ENCODE measurements at regions not wholly inside any gene's neighbourhood (a gene's known extent, or its start where the extent isn't known, plus 50 kb on each side); places are given as distances from the start of the nearest gene placed in this dataset.

DNA sequence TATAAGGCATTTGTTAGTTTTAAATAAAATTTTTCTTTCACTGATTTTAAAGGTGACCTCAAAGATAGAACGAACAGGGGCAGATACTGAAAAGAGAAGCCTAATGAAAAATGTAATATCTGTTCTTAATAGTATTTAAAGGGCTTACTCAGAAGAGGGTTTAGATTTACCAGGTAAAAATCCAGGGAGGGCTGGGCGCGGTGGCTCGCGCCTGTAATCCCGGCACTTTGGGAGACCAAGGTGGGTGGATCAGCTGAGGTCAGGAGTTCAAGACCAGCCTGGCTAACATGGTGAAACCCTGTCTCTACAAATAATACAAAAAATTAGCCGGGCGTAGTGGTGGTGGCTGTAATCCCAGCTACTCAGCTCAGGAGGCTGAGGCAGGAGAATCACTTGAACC lies 108.3 kb upstream of the CNTNAP2 start:
- TF ChIP-seq, protein P1, sequence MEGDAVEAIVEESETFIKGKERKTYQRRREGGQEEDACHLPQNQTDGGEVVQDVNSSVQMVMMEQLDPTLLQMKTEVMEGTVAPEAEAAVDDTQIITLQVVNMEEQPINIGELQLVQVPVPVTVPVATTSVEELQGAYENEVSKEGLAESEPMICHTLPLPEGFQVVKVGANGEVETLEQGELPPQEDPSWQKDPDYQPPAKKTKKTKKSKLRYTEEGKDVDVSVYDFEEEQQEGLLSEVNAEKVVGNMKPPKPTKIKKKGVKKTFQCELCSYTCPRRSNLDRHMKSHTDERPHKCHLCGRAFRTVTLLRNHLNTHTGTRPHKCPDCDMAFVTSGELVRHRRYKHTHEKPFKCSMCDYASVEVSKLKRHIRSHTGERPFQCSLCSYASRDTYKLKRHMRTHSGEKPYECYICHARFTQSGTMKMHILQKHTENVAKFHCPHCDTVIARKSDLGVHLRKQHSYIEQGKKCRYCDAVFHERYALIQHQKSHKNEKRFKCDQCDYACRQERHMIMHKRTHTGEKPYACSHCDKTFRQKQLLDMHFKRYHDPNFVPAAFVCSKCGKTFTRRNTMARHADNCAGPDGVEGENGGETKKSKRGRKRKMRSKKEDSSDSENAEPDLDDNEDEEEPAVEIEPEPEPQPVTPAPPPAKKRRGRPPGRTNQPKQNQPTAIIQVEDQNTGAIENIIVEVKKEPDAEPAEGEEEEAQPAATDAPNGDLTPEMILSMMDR (IDR thresholded peaks at IDR 0.05; ENCODE audit: extremely low read depth, insufficient read depth, missing control alignments): no peak
- DNase-seq (ENCODE audit: low spot score): no peak
- in situ Hi-C loops (cut with MboI; ENCODE audit: low pct_unique_long_range_greater_than_20kb, low sequenced_read_pairs, unreplicated experiment): no loop called here

DNA sequence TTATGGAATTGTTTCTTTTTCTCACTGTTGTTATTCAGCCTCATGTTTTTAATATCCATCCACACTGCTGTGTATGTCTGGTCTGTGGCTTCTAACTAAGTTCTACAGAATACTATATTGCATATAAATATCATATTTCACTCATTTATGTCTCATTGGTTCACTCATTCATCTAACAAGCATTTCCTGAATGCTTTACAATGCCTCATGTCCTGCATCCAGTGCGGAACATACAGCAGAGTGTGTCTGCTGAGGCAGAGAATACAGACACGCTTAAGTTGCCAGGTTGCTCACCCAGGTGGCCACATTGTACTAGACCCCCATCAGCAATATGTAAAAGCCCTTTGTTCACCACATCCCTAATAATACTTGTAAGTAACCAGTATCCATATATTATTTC lies 111.8 kb upstream of the CNTNAP2 start:
- in situ Hi-C loops (cut with MboI; ENCODE audit: low pct_unique_long_range_greater_than_20kb, low sequenced_read_pairs, unreplicated experiment): no loop called here
- TF ChIP-seq, protein P1 (IDR thresholded peaks at IDR 0.05; ENCODE audit: extremely low read depth, insufficient read depth, missing control alignments): no peak
- no peak for DNase-seq (ENCODE audit: low spot score)

DNA sequence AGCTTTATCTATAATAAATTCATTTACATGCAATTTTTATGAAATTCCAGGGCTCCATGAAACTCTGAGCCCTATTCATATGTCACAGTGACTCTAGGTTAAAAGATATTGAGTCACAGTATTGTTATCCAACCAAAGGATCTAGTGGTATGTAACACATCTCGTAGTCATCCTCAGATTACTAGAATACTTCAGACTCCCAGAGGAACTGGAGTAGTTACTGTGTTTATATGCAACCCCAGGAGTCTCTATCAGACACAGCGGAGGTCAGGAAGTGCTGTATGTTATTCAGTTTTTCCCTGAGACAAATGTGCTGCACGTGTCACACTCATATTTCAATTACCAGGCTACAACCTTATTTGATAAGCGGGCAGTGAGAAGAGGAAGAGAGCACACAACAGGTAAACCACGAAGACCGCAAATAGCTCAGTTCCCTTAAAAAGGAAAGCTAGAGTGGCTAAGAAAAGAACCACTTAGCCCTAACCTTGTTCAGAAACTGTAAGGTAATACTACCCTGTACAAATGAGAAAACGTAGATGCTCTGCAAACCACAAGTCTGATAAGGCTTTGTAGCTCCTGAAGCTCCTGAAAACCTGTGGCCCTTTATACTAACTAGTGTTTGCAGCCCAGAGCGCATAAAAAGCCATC lies 114.0 kb upstream of the CNTNAP2 start:
- in situ Hi-C loops (cut with MboI; ENCODE audit: low pct_unique_long_range_greater_than_20kb, low sequenced_read_pairs, unreplicated experiment): no loop called here
- TF ChIP-seq, protein P1 (IDR thresholded peaks at IDR 0.05; ENCODE audit: extremely low read depth, insufficient read depth, missing control alignments): no peak
- no peak for DNase-seq (ENCODE audit: low spot score)

DNA sequence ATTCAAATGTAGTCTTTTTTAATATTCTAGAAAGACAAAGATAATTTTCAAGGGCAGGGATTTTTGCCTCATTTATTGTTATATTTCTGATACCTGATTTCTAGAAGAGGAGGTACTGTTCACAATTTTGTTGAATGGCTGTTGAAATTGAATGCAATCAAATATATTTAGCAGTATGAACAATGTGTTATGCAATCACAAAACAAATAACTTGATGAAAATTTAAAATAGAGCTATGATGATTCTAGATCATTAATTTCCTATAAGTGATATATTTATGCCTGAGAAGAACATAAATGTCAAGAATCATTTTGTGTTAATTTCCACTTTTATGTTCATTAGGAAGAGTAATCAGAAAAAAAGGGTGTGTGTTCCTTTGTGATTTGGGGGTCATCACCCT lies 114.6 kb upstream of the CNTNAP2 start:
- no peak for DNase-seq (ENCODE audit: low spot score)
- in situ Hi-C loops (cut with MboI; ENCODE audit: low pct_unique_long_range_greater_than_20kb, low sequenced_read_pairs, unreplicated experiment): no loop called here
- TF ChIP-seq, protein P1 (IDR thresholded peaks at IDR 0.05; ENCODE audit: extremely low read depth, insufficient read depth, missing control alignments): no peak

DNA sequence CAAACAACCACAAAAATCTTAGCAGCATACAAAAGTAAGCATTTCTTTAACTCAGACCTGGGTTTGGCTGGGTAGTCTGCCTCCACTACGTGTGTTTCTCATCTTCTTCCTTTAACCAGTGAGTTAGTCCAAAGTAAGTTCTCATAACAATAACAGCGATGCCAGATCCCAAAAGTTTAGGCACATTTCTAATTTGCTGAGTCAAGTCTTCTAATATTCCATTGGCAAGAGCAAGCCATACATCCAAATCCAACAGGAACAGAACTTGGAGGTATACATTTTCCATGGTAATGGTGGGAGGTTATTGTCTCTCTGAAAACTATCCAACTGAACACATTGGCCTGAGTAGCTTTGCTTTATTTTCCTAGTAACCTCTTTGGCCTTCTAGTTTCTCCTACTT lies 115.7 kb upstream of the CNTNAP2 start:
- TF ChIP-seq, protein P1 (IDR thresholded peaks at IDR 0.05; ENCODE audit: extremely low read depth, insufficient read depth, missing control alignments): no peak
- no peak for DNase-seq (ENCODE audit: low spot score)
- in situ Hi-C loops (cut with MboI; ENCODE audit: low pct_unique_long_range_greater_than_20kb, low sequenced_read_pairs, unreplicated experiment): no loop called here

DNA sequence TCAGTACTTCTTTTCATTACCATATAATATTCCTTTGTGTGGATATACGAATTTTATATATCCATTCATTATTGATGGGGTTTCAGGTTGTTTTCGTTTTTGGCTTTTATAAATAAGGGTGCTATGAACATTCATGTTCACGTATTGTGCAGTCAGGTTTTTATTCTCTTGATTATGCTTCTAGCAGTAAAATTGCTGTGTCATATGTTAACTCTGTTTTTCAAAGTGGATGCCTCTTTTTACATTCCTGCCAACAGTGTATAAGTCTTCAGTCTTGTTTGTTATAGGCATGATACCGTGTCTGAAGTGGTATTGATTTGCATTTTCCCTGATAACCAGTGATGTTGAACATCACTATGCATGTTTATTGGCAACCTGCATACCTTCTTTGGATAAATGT lies 127.1 kb upstream of the CNTNAP2 start:
- TF ChIP-seq, protein P1 (IDR thresholded peaks at IDR 0.05; ENCODE audit: extremely low read depth, insufficient read depth, missing control alignments): no peak
- DNase-seq (ENCODE audit: low spot score): no peak
- in situ Hi-C loops (cut with MboI; ENCODE audit: low pct_unique_long_range_greater_than_20kb, low sequenced_read_pairs, unreplicated experiment): no loop called here

Data from GM13977 (cell line).